ENCODE measurements at regions not wholly inside any gene's neighbourhood (a gene's known extent, or its start where the extent isn't known, plus 50 kb on each side); places are given as distances from the start of the nearest gene placed in this dataset.

- no peak for TF ChIP-seq ZBTB33 (IDR thresholded peaks at IDR 0.05; ENCODE audit: borderline replicate concordance, low read depth)
Measured at GRCh38 chr10:120019568-120019967, 127.0 kb downstream of the SEC23IP start (continued).

GRCh38 chr10:120022357-120022756 lies 129.8 kb downstream of the SEC23IP start:
- H3K27ac ChIP-seq (ENCODE audit: low read depth in 2 of 2, low read length in 1 of 2): no peak overlapping the region
- no peaks in the 10 kb centered on the region for H3F3A ChIP-seq (replicated peaks; ENCODE audit: insufficient read depth)
- H3K36me3 ChIP-seq (replicated peaks in 1 of 2; ENCODE audit: control insufficient read depth in 1 of 2, insufficient read depth in 2 of 2, low read length in 1 of 2): no peaks in the 10 kb centered on the region
- H3K4me2 ChIP-seq: no peak overlapping the region
- H3K9me3 ChIP-seq: no peaks in the 10 kb centered on the region
- ChIA-PET POLR2A (no interaction called here), CTCF (no interaction called here)
- H3K79me2 ChIP-seq (ENCODE audit: insufficient read depth): no peaks in the 10 kb centered on the region
- H3K9me2 ChIP-seq: no peaks in the 10 kb centered on the region
- no peaks in the 10 kb centered on the region for H3K27me3 ChIP-seq (ENCODE audit: insufficient read depth)
- TF ChIP-seq GABPA (IDR thresholded peaks at IDR 0.05; ENCODE audit: low read depth) (no peak), RFX5 (IDR thresholded peaks at IDR 0.05; ENCODE audit: low read length) (no peak), EZH2phosphoT487 (IDR thresholded peaks at IDR 0.05; ENCODE audit: borderline replicate concordance, low read depth) (no peak), SIN3A (IDR thresholded peaks at IDR 0.05; ENCODE audit: borderline replicate concordance, low read depth, low read length) (no peak), TAF1 (IDR thresholded peaks at IDR 0.05; ENCODE audit: borderline replicate concordance, low read depth, low read length) (no peak), ZBTB33 (IDR thresholded peaks at IDR 0.05; ENCODE audit: borderline replicate concordance, low read depth) (no peak)
- no peak overlapping the region for H2AFZ ChIP-seq (ENCODE audit: low read depth)
- WGBS (ENCODE audit: low lambda C conversion rate): 29% methylated on average over 7 of the region's 7 CpGs
- no peak for DNase-seq
- H4K20me1 ChIP-seq (ENCODE audit: insufficient read depth): no peaks in the 10 kb centered on the region
- H3K9ac ChIP-seq: no peak overlapping the region
- no peaks in the 10 kb centered on the region for H3K4me1 ChIP-seq (ENCODE audit: control insufficient read depth in 1 of 2, insufficient read depth in 2 of 2, low read depth in 1 of 2, low read length in 1 of 2)
- no peak overlapping the region for H3K4me3 ChIP-seq (ENCODE audit: low read depth in 2 of 2, low read length in 1 of 2)

GRCh38 chr10:120034236-120034635 lies 141.7 kb downstream of the SEC23IP start:
- ChIA-PET CTCF (interaction anchor here (1.3 kb wide), 2 partner anchors 14 to 24 kb away, joined by 3 read pairs; no protein-coding TSS in a partner anchor), POLR2A (no interaction called here)
- Histone ChIP-seq H4K20me1 (ENCODE audit: insufficient read depth) (no peaks in the 10 kb centered on the region), H3K36me3 (replicated peaks in 1 of 2; ENCODE audit: control insufficient read depth in 1 of 2, insufficient read depth in 2 of 2, low read length in 1 of 2) (no peaks in the 10 kb centered on the region), H3K9ac (no peak overlapping the region), H3K9me2 (no peaks in the 10 kb centered on the region), H3F3A (replicated peaks; ENCODE audit: insufficient read depth) (no peaks in the 10 kb centered on the region), H3K27me3 (ENCODE audit: insufficient read depth) (no peaks in the 10 kb centered on the region), H3K9me3 (no peaks in the 10 kb centered on the region), H3K79me2 (ENCODE audit: insufficient read depth) (no peaks in the 10 kb centered on the region), H3K4me1 (ENCODE audit: control insufficient read depth in 1 of 2, insufficient read depth in 2 of 2, low read depth in 1 of 2, low read length in 1 of 2) (no peaks in the 10 kb centered on the region), H3K27ac (ENCODE audit: low read depth in 2 of 2, low read length in 1 of 2) (no peak overlapping the region), H2AFZ (ENCODE audit: low read depth) (no peak overlapping the region), H3K4me2 (no peak overlapping the region), H3K4me3 (ENCODE audit: low read depth in 2 of 2, low read length in 1 of 2) (no peak overlapping the region)
- no peak for DNase-seq
- 0% methylated on average over 1 of the region's 1 CpG for WGBS (ENCODE audit: low lambda C conversion rate)
- TF ChIP-seq RXRA (IDR thresholded peaks at IDR 0.05; ENCODE audit: borderline replicate concordance, low read depth) (no peak), SIN3A (IDR thresholded peaks at IDR 0.05; ENCODE audit: borderline replicate concordance, low read depth, low read length) (no peak), GATA2 (CRISPR knock-in tag; IDR thresholded peaks at IDR 0.05) (no peak), ELF1 (IDR thresholded peaks at IDR 0.05) (no peak), YY1 (IDR thresholded peaks at IDR 0.05; ENCODE audit: low read depth) (no peak), IRF3 (IDR thresholded peaks at IDR 0.05; ENCODE audit: low read depth, low read length) (no peak), NRF1 (IDR thresholded peaks at IDR 0.05; ENCODE audit: low read depth, low read length) (no peak), REST (IDR thresholded peaks at IDR 0.05; ENCODE audit: low read depth, low read length) (no peak), TAF1 (IDR thresholded peaks at IDR 0.05; ENCODE audit: borderline replicate concordance, low read depth, low read length) (no peak), SMC3 (IDR thresholded peaks at IDR 0.05; ENCODE audit: low read depth, low read length) (no peak)
